VCaP (cell line): ENCODE measurements at regions not wholly inside any gene's neighbourhood (a gene's known extent, or its start where the extent isn't known, plus 50 kb on each side); places are given as distances from the start of the nearest gene placed in this dataset.

ENCODE experiments used
- H3K27ac ChIP-seq: fragments of 450-650 bp; 2 replicates; pipeline ENCODE4 v1.5.1; 2017
- CTCF ChIP-seq: fragments of 450-650 bp; conservative IDR thresholded peaks from 2 replicates; pipeline ENCODE4 v1.5.1; 2017; ENCODE audit warnings: mild to moderate bottlenecking, moderate library complexity

DNA sequence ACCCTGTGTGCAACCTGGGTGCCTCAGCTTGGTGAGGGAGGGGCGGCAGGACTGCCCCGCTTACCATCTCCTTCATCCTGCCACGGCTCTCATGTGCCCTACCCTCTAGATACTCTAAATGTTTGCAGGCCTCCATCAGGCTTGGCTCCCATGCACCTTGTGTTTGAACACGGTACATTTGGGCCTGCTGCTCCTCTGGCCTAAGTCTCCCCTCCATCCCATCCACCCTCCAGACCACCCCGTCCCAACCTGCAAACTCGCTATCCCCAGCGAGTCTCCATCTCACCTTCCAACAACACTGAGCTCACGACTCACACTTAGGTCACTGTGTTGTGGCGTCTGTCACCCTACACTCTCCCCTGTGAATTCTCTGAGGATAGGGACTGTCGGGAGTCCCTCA, 274.2 kb downstream of the TEX29 start:
- H3K27ac ChIP-seq, result no peak overlapping the region
- TF ChIP-seq CTCF, result no peak

DNA sequence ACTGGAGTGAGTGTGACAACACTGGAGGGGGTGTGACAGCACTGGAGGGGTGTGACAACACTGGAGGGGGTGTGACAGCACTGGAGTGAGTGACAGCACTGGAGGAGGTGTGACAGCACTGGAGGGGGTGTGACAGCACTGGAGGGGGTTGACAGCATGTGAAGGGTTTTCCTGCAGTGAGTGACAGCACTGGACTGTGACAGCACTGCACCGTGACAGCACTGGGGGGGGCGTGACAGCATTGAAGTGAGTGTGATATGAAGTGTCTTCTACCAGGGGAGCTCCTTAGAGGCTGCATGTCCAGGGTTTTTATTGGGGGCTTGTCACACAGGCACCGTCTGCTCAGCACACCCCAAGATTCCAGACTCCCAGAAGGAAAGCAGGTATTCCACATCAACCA, 274.8 kb downstream of the TEX29 start:
- H3K27ac ChIP-seq, result no peak overlapping the region
- TF ChIP-seq CTCF, result no peak

DNA sequence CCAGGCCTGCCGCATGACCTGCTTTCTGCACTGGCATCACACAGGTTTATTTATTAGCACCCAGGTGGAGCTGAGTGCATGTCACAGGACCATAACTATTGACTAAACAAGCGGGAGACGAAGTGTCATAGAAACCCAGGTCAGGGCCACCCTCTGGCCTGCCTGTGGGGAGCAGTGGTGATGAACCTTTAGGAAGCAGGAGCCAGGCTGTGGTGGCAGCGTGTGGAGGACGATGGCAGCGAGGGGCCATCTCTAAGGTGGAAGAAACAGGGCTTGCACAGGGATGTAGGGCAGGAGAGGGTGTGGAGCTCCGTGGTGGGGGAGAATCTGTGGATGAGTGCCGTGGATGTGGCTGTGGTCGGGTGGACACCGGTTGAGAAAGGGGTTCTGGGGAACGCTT, 275.3 kb downstream of the TEX29 start:
- no peak for TF ChIP-seq CTCF
- no peak overlapping the region for H3K27ac ChIP-seq

- no peak for TF ChIP-seq CTCF
- no peak overlapping the region for H3K27ac ChIP-seq
Measured at GRCh38 chr13:111597191-111597611, 276.8 kb downstream of the TEX29 start.

DNA sequence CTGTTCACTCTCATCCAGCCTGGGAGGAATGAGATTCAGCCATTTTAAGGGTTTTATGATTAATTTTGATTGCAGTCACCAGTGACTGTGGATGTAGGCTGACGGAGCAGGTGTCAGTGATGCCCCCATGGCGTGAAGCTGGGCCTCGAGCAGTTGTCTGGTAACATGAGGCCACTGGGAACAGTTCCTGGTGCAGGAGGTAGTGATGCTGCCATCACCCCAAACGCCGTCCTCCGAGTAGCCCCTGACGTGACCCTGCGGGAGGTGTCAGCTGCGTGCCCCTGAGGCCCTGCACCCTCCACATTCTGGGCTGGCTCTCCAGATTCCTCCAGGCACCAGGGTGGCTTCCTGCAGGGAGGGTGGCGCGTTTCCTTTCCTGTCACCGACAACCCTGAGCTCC, 277.2 kb downstream of the TEX29 start:
- no peak overlapping the region for H3K27ac ChIP-seq
- no peak for TF ChIP-seq CTCF

- no peak for TF ChIP-seq CTCF
- H3K27ac ChIP-seq, result no peak overlapping the region
Measured at GRCh38 chr13:111598747-111599146, 278.3 kb downstream of the TEX29 start.

DNA sequence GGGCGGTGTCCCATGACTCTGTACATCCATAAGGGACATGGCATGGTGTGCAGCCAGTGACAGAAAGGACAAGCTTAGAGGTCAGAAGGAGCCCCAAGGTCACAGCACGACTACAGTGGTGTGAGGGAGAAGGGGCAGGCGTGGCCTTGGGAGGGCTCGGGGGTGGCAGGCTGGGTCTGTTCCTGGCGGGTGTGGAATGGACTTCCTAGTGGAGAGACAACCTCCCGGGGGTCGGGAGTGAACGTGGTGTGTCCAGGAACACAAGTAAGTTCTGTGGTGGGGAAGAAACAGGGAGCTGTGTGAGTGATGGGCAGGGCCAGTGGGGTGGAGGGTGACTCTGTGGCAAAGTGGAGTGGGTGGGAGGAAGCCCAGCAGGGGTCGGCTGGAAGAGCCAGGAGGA, 279.3 kb downstream of the TEX29 start:
- no peak for TF ChIP-seq CTCF
- H3K27ac ChIP-seq, result no peak overlapping the region

DNA sequence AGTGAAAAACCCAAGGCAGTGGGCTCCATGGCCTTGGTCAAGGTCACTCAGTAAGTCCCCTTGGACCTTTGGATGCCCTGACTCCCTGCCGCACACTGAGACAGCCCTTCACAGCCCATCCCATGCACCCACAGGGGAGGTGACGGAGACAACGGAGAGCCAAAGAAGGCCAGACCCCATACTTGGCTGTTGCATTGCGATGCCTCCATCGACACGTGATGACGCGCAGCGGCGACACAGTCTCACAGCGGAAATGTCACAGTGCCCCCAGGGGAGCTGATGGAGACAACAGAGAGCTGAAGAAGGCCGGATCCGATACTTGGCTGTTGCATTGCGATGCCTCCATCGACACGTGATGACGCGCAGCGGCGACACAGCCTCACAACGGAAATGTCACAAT, 282.4 kb downstream of the TEX29 start:
- no peak overlapping the region for H3K27ac ChIP-seq
- TF ChIP-seq CTCF, result no peak
